K562 (cell line): ENCODE measurements at regions not wholly inside any gene's neighbourhood (a gene's known extent, or its start where the extent isn't known, plus 50 kb on each side); places are given as distances from the start of the nearest gene placed in this dataset.

Experiments used
- ATAC-seq: fragments of 200-7000 bp; cut with Tn5 transposase; 3 replicates; pipeline ENCODE4 v1.9.1; 2020; ENCODE audit warnings: moderate library complexity
- BruUV-seq: library from RNA; stranded (reverse); fragments of 400-500 nt; replicated peaks from 2 replicates; lab custom pipeline; 2021; lab: Mats Ljungman, UMichigan
- CTCF ChIA-PET: fragments of 300-600 bp; formaldehyde crosslinking; extraction: SDS; loops from one replicate; lab custom pipeline; 2021; ENCODE audit warnings: low intra/inter-chr PET ratio; lab: Yijun Ruan, JAX
- POLR2A ChIA-PET: fragments of 300-600, 350-650 bp; sonication (Branson Sonifier 250); formaldehyde crosslinking; extraction: SDS; loops from one replicate; lab custom pipeline; 2021; ENCODE audit warnings: antibody characterized with exemption, inconsistent platforms; lab: Yijun Ruan, JAX
- DNase-seq, 4 experiments: peaks; one replicate each; pipeline versions ENCODE4 v3.0.0 to v3.0.0-alpha.2; 2011 to 2018; ENCODE audit warnings: low spot score in 3 of 4, mixed read lengths in 3 of 4; ENCODE audit errors: extremely low read depth in 1 of 4
- FAIRE-seq: peaks from 2 replicates; lab custom pipeline; 2011; peaks lifted over from hg19 to GRCh38; lab: Jason Lieb, UNC
- H2AFZ ChIP-seq: 2 replicates; pipeline ENCODE4 v1.6.0; 2011; ENCODE audit warnings: low read depth, low read length, control low read depth, inconsistent platforms
- H3K27ac ChIP-seq: fragments of 200-600 bp; 3 replicates; pipeline ENCODE4 v1.8.0; 2011; ENCODE audit warnings: low read depth, mild to moderate bottlenecking, control low read depth, inconsistent platforms, low read length, moderate library complexity, mixed read lengths; ENCODE audit errors: extremely low read depth
- H3K27me3 ChIP-seq, 2 experiments: fragments of 300-600 bp in 1 of 2; 2 replicates in 1 of 2; 3 replicates in 1 of 2; pipeline versions ENCODE4 v1.6.0 to v1.8.0; 2011; ENCODE audit warnings: inconsistent platforms in 2 of 2, low read length in 2 of 2, mild to moderate bottlenecking in 1 of 2, mixed read lengths in 1 of 2, moderate library complexity in 1 of 2; ENCODE audit not compliant: control insufficient read depth in 2 of 2, insufficient read depth in 2 of 2
- H3K36me3 ChIP-seq: fragments of 300-600 bp; 3 replicates; pipeline ENCODE4 v1.8.0; 2011; ENCODE audit warnings: mild to moderate bottlenecking, low read length, inconsistent platforms; ENCODE audit not compliant: control insufficient read depth, insufficient read depth
- H3K4me1 ChIP-seq, 2 experiments: fragments of 200-600 bp in 1 of 2; replicated peaks in 1 of 2; 2 replicates in 1 of 2; 3 replicates in 1 of 2; pipeline versions ENCODE4 v1.5.1 to v1.8.0; 2011; ENCODE audit warnings: inconsistent platforms in 2 of 2, low read length in 2 of 2, mild to moderate bottlenecking in 1 of 2, mixed read lengths in 1 of 2, moderate library complexity in 1 of 2; ENCODE audit not compliant: control insufficient read depth in 2 of 2, insufficient read depth in 2 of 2
- H3K4me2 ChIP-seq: 2 replicates; pipeline ENCODE4 v1.6.1; 2011; ENCODE audit warnings: low read length, control low read depth, inconsistent platforms, mixed read lengths; ENCODE audit not compliant: insufficient read depth
- H3K4me3 ChIP-seq: fragments of 200-600 bp; sonication (generic), shearing (Covaris generic); 2 replicates; pipeline ENCODE4 v1.5.1; 2016; ENCODE audit warnings: control low read depth, inconsistent platforms
- H3K79me2 ChIP-seq: fragments of 200-600 bp; 3 replicates; pipeline ENCODE4 v1.8.0; 2011; ENCODE audit warnings: low read length, inconsistent platforms; ENCODE audit not compliant: control insufficient read depth, insufficient read depth
- H3K9ac ChIP-seq, 2 experiments: 2 replicates each; pipeline versions ENCODE4 v1.6.0 to v1.6.1; 2011; ENCODE audit warnings: low read depth in 2 of 2, low read length in 2 of 2, control low read depth in 1 of 2, inconsistent platforms in 1 of 2, mild to moderate bottlenecking in 1 of 2, mixed read lengths in 1 of 2; ENCODE audit not compliant: insufficient read depth in 1 of 2
- H3K9me1 ChIP-seq: one replicate; pipeline ENCODE4 v1.6.0; 2011; ENCODE audit warnings: inconsistent platforms, mild to moderate bottlenecking, low read length, moderate library complexity; ENCODE audit not compliant: control insufficient read depth, insufficient read depth
- H3K9me3 ChIP-seq: replicated peaks from 2 replicates; pipeline ENCODE4 v1.5.1; 2011; ENCODE audit warnings: low read depth, low read length, inconsistent platforms; ENCODE audit not compliant: control insufficient read depth, insufficient read depth
- H4K20me1 ChIP-seq: replicated peaks from 2 replicates; pipeline ENCODE4 v1.6.1; 2011; ENCODE audit warnings: low read length, inconsistent platforms, mixed read lengths; ENCODE audit not compliant: control insufficient read depth, insufficient read depth
- ETV6 ChIP-seq, 3 experiments: fragments of 150-350 bp in 1 of 3; sonication (generic) in 1 of 3; formaldehyde crosslinking in 1 of 3; IDR thresholded peaks; 2 replicates each; pipeline versions ENCODE4 v1.6.1 to v1.8.0; 2014 to 2022; ENCODE audit warnings: borderline replicate concordance in 2 of 3, low read depth in 2 of 3, antibody characterized with exemption in 1 of 3, low read length in 1 of 3, mild to moderate bottlenecking in 1 of 3, missing genetic modification reagents in 1 of 3
- FOSL1 ChIP-seq: fragments of 200-800 bp; sonication (Bioruptor generic); conservative IDR thresholded peaks from 2 replicates; pipeline ENCODE4 v1.6.1; 2016; ENCODE audit warnings: missing genetic modification characterization, missing compliant biosample characterization
- FOXK2 ChIP-seq, 2 experiments: fragments of 450-650 bp; IDR thresholded peaks in 1 of 2; conservative IDR thresholded peaks in 1 of 2; 2 replicates each; pipeline ENCODE4 v1.6.1; 2016; ENCODE audit warnings: low read depth in 2 of 2, mild to moderate bottlenecking in 1 of 2
- HDAC8 ChIP-seq: fragments of 450-650 bp; IDR thresholded peaks from 2 replicates; pipeline ENCODE4 v1.6.1; 2016; ENCODE audit warnings: mild to moderate bottlenecking, missing genetic modification characterization, moderate library complexity, missing compliant biosample characterization
- RBM39 ChIP-seq: fragments of 200-400 bp; formaldehyde crosslinking; optimal IDR thresholded peaks from 2 replicates; pipeline ENCODE3; 2018; ENCODE audit warnings: low read depth, low read length
- SAFB ChIP-seq: fragments of 200-400 bp; formaldehyde crosslinking; IDR thresholded peaks from 2 replicates; pipeline ENCODE4 v1.6.1; 2017; ENCODE audit warnings: low read depth, low read length, borderline replicate concordance
- SIRT6 ChIP-seq: IDR thresholded peaks from one replicate; pipeline ENCODE4 v1.6.1; 2012; ENCODE audit warnings: low read depth, mild to moderate bottlenecking, control low read depth, inconsistent platforms, low read length, moderate library complexity
- ZNF232 ChIP-seq: sonication (generic); formaldehyde crosslinking; IDR thresholded peaks from 2 replicates; pipeline ENCODE4 v1.8.0; 2022; ENCODE audit warnings: mild to moderate bottlenecking, missing genetic modification reagents
- ZNF766 ChIP-seq: fragments of 200-800 bp; sonication (Bioruptor generic); conservative IDR thresholded peaks from 2 replicates; pipeline ENCODE4 v1.6.1; 2016; ENCODE audit warnings: missing genetic modification characterization, missing compliant biosample characterization
- WGBS: fragments of 100-300 bp; shearing (Covaris generic); methylation state at CpG from one replicate; pipeline ENCODE4 v1.1.6; 2016; ENCODE audit warnings: low coverage, mixed read lengths; ENCODE audit not compliant: insufficient coverage; ENCODE audit errors: missing lambda C conversion rate; 5-methylcytosine and 5-hydroxymethylcytosine counted together
- in situ Hi-C: fragments of 300-500 bp; cut with MboI; formaldehyde crosslinking; loops from 4 replicates; pipeline ENCODE4 v1.15.0; 2018; ENCODE audit warnings: inconsistent platforms, mixed read lengths
- intact Hi-C: fragments of 100-400 bp; cut with micrococcal nuclease; formaldehyde crosslinking; loops from 2 replicates; pipeline ENCODE4 v1.14.2; 2022
- TF ChIP-seq, protein P1 (sequence below): sonication (generic); formaldehyde crosslinking; IDR thresholded peaks from 2 replicates; pipeline ENCODE4 v1.9.0; 2022; ENCODE audit warnings: mild to moderate bottlenecking, missing genetic modification reagents
- TF ChIP-seq, protein P2 (sequence below): sonication (generic); formaldehyde crosslinking; IDR thresholded peaks from 2 replicates; pipeline ENCODE4 v1.9.0; 2022; ENCODE audit warnings: mild to moderate bottlenecking, missing genetic modification reagents
- TF ChIP-seq, protein P3 (sequence below): fragments of 450-650 bp; IDR thresholded peaks from 2 replicates; pipeline ENCODE4 v1.6.1; 2016

DNA sequence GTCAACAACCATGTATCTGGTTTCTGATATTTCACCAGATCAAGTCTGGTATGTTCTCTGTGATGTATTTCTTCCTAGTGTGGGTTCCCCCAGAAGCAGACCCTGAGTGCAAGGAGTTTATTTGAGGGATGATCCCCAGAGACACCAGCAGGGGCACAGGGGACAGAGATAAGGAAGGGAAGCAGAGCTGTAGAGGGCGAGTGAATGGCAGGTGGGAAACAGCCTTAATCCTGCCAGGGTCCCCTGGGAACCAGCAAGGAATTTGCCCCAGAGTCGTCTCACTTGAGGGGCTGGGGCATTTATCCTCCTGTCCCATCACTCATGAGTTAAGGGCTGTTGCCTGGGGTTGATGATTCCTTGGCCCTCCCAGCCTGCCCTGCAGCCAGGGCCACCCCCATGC is 206.4 kb upstream of the BCOR start:
- H3K9me3 ChIP-seq = no peaks in the 10 kb centered on the region
- FAIRE-seq (no peak), ATAC-seq (peak; percentile 45; the same call in 1 of the 3 replicates), DNase-seq (no peak)
- no peaks in the 10 kb centered on the region for H3K36me3 ChIP-seq
- H4K20me1 ChIP-seq = no peaks in the 10 kb centered on the region
- peaks cover 4 to 6% of the 10 kb centered on the region in 2 experiments; a peak in 2 of 5 replicates for H3K4me1 ChIP-seq
- CTCF ChIA-PET = no interaction called here
- WGBS = 44% methylated on average over 2 of the region's 2 CpGs
- in situ Hi-C loops (no loop called here), intact Hi-C loops (no loop called here)
- no TSS peak for BruUV-seq
- no peak overlapping the region for H3K9ac ChIP-seq
- peak overlapping the region; percentile 52; the same call in 1 of the 2 replicates for H2AFZ ChIP-seq
- H3K9me1 ChIP-seq = no peaks in the 10 kb centered on the region
- POLR2A ChIA-PET = no interaction called here
- TF ChIP-seq ZNF766 (CRISPR knock-in tag) = peak; percentile 29; the same call in 1 of the 2 replicates
- no peak for TF ChIP-seq HDAC8
- no peak overlapping the region for H3K27ac ChIP-seq
- no peaks in the 10 kb centered on the region; a peak in 2 of 5 replicates for H3K27me3 ChIP-seq
- H3K4me3 ChIP-seq = no peak overlapping the region
- no peaks in the 10 kb centered on the region for H3K79me2 ChIP-seq
- H3K4me2 ChIP-seq = no peak overlapping the region

DNA sequence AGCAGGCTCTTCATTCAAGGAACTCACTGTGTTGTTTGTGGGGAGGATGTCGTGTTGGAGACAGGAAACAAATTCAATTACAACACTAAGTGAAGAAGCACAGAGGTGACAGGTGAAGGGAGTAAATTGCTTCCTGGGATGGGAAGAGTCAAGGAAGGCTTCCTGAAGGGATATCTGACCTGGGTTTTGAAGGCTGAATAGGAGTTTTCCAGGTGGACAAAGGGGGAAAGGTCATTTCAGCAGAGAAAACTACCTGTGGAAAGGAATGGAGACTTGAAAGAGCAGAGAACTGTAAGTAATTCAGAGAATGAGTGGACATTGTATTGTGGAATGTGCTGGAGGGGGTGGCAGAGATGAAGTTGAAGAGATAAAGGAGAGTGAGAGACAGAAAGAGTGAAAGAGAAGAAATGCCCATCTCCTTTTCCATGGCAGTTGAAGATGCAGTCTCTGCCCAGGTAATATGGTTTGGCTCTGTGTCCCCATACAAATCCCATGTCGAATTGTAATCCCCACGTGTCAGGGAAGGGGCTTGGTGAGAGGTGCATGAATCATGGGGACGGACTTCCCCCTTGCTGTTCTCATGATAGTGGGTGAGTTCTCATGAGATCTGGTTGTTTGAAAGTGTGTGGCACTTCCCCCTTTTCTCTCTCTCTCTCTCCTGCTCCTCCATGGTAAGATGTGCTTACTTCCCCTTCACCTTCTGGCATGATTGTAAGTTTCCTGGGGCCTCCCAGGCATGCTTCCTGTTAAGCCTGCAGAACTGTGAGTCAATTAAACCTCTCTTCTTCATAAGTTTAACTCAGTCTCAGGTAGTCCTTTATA is 205.7 kb upstream of the BCOR start:
- Histone ChIP-seq H3K4me2 (no peak overlapping the region; the same call in 1 of the 2 replicates), H4K20me1 (no peaks in the 10 kb centered on the region), H3K27ac (no peak overlapping the region), H3K27me3 (no peaks in the 10 kb centered on the region; a peak in 2 of 5 replicates), H3K4me1 (peaks cover 5 to 10% of the 10 kb centered on the region in 2 experiments; a peak in 3 of 5 replicates), H3K4me3 (no peak overlapping the region), H3K9me3 (no peaks in the 10 kb centered on the region), H3K9me1 (no peaks in the 10 kb centered on the region), H3K9ac (no peak overlapping the region), H3K36me3 (no peaks in the 10 kb centered on the region), H2AFZ (peak overlapping the region; percentile 52), H3K79me2 (no peaks in the 10 kb centered on the region)
- CTCF ChIA-PET = no interaction called here
- no TSS peak for BruUV-seq
- in situ Hi-C loops (no loop called here), intact Hi-C loops (no loop called here)
- DNase-seq = no peak
- ATAC-seq = no peak
- WGBS = 7% methylated on average over 4 of the region's 4 CpGs
- POLR2A ChIA-PET = no interaction called here
- no peak for FAIRE-seq
- no peak for TF ChIP-seq ZNF232 (CRISPR knock-in tag)
- TF ChIP-seq, protein P1, sequence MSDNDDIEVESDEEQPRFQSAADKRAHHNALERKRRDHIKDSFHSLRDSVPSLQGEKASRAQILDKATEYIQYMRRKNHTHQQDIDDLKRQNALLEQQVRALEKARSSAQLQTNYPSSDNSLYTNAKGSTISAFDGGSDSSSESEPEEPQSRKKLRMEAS (CRISPR knock-in tag) = peak; percentile 70
- peak; percentile 55 to 65; a peak in 1 of 4 replicates for TF ChIP-seq ETV6 (IDR thresholded peaks at IDR 0.05; ENCODE audit: borderline replicate concordance in 1 of 2, low read depth in 2 of 2, low read length in 1 of 2)
- TF ChIP-seq ETV6 (CRISPR knock-in tag; IDR thresholded peaks at IDR 0.05; ENCODE audit: borderline replicate concordance) = no peak
- no peak for TF ChIP-seq SIRT6
- TF ChIP-seq, protein P2, sequence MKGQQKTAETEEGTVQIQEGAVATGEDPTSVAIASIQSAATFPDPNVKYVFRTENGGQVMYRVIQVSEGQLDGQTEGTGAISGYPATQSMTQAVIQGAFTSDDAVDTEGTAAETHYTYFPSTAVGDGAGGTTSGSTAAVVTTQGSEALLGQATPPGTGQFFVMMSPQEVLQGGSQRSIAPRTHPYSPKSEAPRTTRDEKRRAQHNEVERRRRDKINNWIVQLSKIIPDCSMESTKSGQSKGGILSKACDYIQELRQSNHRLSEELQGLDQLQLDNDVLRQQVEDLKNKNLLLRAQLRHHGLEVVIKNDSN (CRISPR knock-in tag) = peak; percentile 15; the same call in 1 of the 2 replicates
- peak; percentile 59 for TF ChIP-seq FOSL1 (tag)
- TF ChIP-seq, protein P3, sequence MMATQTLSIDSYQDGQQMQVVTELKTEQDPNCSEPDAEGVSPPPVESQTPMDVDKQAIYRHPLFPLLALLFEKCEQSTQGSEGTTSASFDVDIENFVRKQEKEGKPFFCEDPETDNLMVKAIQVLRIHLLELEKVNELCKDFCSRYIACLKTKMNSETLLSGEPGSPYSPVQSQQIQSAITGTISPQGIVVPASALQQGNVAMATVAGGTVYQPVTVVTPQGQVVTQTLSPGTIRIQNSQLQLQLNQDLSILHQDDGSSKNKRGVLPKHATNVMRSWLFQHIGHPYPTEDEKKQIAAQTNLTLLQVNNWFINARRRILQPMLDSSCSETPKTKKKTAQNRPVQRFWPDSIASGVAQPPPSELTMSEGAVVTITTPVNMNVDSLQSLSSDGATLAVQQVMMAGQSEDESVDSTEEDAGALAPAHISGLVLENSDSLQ = 0 out of 2 replicates have a peak, but pooled peaks have one; percentile 6
- no peak for TF ChIP-seq SAFB
- no peak for TF ChIP-seq FOXK2 (conservative IDR thresholded peaks at IDR 0.05 in 1 of 2, IDR thresholded peaks at IDR 0.05 in 1 of 2; ENCODE audit: low read depth in 2 of 2)
- no peak for TF ChIP-seq RBM39
